ENCODE measurements at regions not wholly inside any gene's neighbourhood (a gene's known extent, or its start where the extent isn't known, plus 50 kb on each side); places are given as distances from the start of the nearest gene placed in this dataset.

GRCh38 chr18:41754332-41754731, 200.7 kb upstream of the PIK3C3 start:
- DNase-seq (ENCODE audit: low spot score): no peak

DNA sequence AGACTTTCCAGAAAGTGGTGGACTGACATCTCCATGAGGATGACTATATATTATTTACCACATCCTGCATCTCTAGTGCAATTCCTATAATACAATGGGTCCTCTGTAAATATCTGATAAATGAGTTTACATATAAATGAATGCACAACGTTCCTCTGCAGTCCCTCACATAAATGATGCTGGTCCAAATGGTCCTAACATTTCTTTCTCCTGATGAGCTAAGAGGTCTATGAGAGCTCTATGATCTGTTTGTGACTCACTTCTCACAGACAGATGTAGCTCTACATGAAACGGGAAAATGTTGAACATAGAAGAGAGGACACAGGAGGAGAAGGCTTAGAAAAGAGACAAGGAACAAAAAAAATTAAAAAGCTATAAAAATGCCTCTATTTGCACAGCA, 201.2 kb upstream of the PIK3C3 start:
- no peak for DNase-seq (ENCODE audit: low spot score)

DNA sequence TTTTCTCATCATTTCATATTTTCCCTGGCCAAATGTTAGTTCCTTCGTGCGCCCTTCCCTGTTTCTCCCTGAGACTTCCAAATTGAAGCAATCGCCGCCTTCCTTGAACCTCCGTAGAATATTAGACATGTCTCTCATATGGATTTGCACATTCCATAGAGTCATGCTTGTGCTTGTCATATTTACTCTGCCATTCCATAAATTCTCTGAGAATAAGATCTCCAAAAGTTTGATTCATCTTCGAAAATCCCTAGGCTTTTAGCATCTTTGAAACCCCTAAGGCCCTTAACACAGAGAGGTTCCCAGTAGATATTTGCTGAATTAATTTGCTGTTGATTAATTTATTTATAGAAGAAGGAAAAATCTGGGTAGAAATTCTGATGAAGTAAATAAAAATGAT, 202.2 kb upstream of the PIK3C3 start:
- DNase-seq (ENCODE audit: low spot score): no peak

- DNase-seq (ENCODE audit: low spot score): no peak
Measured at GRCh38 chr18:41751652-41752051, 203.4 kb upstream of the PIK3C3 start.

- no peak for DNase-seq (ENCODE audit: low spot score)
Measured at GRCh38 chr18:41751161-41751560, 203.9 kb upstream of the PIK3C3 start.

DNA sequence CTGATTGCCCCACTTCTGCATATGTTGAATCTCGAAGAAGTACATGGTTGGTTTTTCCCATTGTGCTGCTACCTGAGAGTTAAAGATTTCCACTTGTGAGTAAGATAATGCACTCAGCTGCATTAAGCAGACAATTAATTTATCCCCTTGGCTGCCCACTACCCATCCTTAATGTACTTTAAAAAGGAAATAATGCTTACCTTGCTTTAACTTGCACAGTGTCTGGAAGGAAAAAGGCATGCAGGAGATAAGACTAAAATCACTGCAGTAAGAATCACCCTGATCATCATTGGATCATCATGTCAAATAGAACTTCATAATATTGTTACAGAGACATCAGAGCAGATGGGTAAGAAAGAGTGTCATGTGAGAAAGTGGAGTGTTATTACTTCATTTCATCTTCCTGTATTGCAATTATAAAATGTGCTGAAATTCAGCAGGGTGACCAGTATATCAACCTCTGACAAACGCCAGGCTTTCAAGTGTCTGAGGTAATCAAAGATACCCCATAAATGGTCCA, 207.3 kb upstream of the PIK3C3 start:
- no peak for DNase-seq (ENCODE audit: low spot score)

GRCh38 chr18:41745166-41746049, 209.6 kb upstream of the PIK3C3 start:
- DNase-seq (ENCODE audit: low spot score): peak; percentile 62

DNA sequence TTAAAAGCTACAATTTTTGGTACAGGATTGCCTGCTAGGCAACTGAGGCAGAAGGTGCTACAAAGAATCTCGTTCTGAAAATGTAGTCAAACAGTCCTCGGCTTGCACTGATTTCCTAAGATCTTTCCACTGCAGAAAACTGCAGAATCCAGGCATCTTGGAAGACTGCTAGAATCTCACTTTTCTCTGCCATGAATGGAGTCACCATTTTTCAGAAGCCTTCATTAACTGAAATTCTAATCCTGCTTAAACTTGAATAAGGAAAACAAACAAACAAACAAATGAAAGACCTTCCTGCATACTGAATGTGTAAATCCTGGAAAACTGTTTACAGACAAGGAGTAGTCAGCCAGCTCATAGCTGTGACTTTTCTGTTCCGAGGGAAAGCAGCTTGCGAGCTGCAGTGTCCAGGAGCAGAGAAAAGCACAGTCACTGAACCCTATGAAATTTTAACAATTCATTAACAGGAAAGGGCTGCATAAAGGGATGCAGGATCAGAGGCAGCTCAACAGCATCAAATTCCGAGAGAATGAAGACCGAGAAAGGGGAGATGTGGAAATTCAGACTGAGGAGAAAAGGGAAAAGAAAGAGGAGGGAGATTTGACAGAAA, 210.5 kb upstream of the PIK3C3 start:
- DNase-seq (ENCODE audit: low spot score): no peak

DNA sequence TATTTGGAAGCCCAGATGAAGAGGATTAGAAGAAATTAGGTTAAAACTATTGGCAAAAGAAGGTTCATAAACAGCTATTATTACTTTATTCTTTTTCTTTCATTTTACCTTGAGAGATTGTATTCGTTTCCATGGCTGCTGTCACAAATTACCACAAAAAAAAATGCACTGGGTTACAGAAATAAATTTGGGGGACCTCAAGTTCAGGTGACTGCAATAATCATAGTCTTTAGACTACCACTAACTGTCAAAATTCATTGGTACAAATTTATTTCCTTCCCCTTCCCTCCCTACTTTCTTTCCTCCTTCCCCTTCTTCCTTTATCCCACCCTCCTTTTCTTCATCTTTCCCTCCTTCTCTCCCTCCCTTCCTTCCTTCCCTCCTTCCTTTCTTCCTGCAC, 217.8 kb upstream of the PIK3C3 start:
- no peak for DNase-seq (ENCODE audit: low spot score)

DNA sequence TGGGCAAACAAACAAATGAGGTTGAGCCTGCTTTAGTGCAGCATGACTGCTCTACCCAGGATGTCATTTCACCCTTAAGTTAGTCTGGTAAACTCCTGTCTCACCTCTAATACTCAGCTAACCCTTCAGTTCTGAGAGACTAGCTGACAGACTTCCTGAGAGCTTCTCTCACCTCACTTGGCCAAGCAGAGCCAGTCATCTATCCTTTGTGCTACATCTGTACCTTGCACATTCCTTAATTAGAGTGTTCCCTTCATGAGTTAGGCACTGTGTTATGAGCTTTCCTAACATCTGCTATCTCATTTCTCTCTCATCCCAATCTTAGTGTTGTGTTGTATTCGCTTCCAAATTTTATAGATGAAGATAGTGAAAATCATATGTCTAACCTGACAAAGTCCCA, 220.1 kb upstream of the PIK3C3 start:
- DNase-seq (ENCODE audit: low spot score): no peak

- no peak for DNase-seq (ENCODE audit: low spot score)
Measured at GRCh38 chr18:41732356-41732755, 222.7 kb upstream of the PIK3C3 start.

GRCh38 chr18:41731884-41732283, 223.2 kb upstream of the PIK3C3 start:
- no peak for DNase-seq (ENCODE audit: low spot score)

DNA sequence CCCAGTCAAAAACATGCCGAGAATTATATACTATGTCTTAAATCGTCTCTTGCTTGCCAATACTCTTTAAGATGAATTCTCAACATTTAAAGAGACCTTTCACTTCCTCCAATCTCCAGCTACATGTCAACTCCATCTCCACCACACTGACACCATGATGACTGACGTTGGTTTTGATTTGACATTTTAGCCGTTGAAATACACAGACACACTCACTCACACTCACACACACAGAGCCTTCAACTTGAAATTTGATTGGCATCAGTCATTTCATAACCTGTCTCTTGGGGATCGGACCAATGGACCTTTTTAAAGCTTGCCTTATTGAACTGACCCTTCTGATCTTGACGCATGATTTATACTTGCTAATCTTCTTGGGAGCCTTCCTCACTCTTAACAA, 230.8 kb upstream of the PIK3C3 start:
- DNase-seq (ENCODE audit: low spot score): no peak

DNA sequence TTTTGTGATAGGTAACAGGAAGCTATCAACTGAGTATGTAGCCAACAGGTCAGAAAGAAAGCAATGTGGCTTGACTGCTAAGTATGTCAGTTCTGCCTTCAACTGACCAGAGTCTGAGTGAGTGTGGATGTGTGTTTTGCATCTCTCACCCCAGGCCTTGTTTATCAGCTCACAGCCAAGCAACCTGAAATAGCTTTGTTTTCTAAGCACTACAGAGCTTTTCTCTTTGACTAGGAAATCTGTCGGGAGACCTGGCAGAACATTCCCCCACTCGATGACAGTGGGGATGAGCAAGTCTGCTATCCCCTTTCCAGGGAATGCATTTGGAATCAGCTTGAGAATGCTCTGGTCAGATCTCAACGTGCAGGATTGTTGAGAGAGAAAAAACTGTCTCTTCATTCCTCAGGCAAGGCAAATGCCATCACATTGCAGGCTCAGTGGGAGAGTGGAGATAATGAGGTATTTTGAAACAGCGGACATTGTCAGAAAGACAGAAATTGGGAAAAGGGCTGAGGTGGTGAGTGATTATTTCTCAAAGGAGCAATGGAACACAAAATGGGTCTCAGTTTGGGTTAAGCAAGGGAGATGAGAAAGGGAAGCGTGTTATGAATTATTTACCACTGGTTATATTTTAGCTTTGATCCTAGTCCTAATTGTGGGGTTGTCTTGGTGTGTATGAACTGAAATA, 233.8 kb upstream of the PIK3C3 start:
- DNase-seq (ENCODE audit: low spot score): no peak

DNA sequence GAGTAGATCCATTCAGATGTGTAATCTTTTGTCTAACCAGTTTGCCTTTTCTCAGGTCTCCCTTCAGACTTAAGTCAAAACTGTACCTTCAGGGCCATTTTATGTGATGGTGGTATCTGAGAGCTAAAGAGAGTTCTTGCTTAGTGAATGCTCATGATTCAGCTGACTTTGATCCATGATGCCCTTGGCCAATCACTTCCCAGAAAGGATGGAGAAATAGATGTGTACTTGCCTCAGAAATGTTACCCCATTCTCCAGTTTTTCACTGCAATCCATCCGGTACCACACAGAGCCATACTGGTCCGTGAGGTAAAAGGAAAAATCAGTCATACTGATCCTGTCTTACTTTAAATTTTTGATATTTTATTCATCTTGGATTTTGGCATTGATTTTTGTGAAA, 234.8 kb upstream of the PIK3C3 start:
- DNase-seq (ENCODE audit: low spot score): no peak

DNA sequence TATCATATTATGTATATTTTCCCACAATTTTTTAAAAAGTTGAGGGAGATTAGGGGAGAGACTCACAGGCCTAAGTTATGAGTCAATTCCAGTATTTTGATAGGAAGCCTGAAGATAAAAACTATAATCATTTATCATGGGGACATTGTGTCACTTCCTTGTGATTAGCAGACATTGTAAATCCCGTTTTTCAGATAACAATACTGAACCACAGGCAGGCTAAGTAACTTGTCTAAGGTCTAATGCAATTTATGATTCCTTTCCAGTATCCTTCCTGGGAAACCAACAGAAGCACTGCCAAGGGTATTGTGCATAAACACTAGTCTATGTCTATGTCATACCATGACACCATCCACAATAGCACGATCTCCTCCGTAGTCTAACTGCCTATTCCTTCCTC, 235.2 kb upstream of the PIK3C3 start:
- DNase-seq (ENCODE audit: low spot score): no peak

GRCh38 chr18:41714872-41715271, 240.2 kb upstream of the PIK3C3 start:
- DNase-seq (ENCODE audit: low spot score): no peak

DNA sequence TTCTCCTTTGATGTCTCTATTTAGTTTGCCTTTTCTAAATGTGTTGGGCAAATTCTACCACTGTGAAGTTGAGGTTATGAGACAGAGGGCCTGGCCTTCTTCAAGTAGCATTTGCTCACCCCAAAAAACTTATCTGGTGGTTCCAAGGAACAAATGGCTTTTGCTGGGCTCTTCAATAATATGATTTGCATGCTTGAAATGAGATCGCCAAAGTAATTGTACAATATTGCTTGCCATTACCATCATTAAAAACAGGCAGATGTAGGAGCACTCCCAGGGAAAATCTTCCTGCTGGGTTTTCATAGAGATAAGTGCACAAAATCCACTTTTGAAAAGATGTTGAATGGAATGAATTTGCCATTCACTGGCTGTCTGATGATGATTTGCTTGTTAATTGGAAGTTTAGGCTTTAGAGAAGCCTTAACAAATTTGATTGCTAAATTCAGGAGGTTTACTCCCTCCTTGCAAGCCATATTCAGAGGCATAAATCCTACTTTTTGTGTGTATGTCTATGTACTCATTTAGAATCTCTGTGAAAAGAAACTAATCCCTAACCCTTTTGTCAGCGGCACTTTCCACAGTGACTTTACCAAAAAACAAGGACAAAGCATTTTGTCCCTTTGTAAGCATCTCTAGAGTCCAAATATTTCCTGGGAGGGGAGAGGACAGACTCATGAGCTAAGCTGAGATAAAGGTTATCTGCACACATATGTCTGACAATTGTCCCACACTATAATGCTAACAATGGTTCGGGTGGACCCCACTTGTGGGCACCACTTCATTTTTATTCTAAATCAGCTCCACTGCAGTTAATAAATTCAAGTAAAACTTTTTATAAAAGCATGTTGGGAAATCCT, 240.8 kb upstream of the PIK3C3 start:
- no peak for DNase-seq (ENCODE audit: low spot score)

- no peak for DNase-seq (ENCODE audit: low spot score)
Measured at GRCh38 chr18:41706301-41706700, 248.7 kb upstream of the PIK3C3 start.

DNA sequence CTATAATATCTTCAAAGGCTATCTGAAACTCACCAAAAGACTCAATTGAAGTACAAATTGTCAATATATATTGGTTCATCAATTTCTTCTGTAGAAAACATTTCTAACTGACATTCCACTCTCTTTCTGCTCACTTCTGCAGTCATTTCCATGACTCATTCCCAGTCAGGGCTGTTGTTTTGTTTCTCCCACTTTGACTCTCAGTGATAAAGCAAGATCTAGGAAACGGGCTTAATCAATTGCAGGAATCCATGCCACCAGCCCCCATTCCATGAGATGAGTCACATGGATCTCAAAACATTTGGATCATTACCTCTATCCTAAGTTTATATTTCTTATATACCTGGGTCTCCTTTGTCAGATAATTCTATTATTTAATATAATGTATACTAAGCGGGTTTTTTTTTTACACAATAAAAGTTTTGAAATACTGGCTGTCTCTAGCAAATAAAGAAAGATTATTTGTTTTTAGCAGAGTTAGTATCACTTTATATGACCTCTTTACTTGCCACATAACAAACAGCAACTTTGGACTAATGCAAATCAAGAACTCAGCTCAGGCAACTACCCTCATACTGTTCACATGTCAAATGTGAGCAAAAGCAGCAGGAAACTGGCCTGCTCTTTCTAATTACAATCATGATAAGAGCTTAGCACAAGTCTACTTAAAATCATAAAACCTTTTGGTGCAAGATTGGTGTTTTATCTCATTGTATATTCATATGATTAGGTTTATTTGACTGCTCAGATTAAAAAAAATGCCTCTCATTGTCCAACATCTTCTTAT, 251.1 kb upstream of the PIK3C3 start:
- DNase-seq (ENCODE audit: low spot score): peak; percentile 4

DNA sequence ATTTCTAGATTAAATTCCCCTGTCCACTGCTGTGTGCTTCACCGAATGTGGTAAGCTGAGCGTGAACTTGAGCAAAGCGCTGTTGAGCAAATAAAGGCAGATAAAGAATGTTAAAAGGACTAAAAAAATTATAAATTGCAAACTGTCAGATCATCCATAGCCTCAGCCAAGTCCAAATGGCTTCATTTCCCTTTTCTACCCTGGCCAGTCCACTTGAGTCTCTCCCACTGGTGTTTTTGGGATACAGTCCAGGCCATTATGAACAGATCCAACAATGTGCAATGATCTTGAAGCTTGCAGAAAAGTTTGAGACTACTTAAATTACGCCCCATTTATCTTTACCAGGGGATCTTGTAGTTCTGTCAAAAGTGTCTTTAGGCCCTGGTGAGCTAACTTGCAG, 254.6 kb upstream of the PIK3C3 start:
- DNase-seq (ENCODE audit: low spot score): no peak

All from Ammon's horn (tissue), 1 donor.